Stimulated activated naive CD8-positive, alpha-beta T cell treated with anti-CD3 and anti-CD28 coated beads, Interleukin-15, amount 100 ng/mL, for 72 hours (primary cell): ENCODE measurements at regions not wholly inside any gene's neighbourhood (a gene's known extent, or its start where the extent isn't known, plus 50 kb on each side); places are given as distances from the start of the nearest gene placed in this dataset.

Source experiments
- ATAC-seq: fragments of 150-1000 bp; cut with Tn5 transposase; 2 replicates; pipeline ENCODE4 v1.10.0; 2021; ENCODE audit warnings: mild to moderate bottlenecking, moderate library complexity
- DNase-seq, 2 donors: peaks; one replicate each; pipeline ENCODE4 v3.0.0; 2021 to 2022
- H3K27ac Mint-ChIP-seq, 2 donors: one replicate each; pipeline ENCODE4 v1.8.0; 2022; ENCODE audit warnings: mild to moderate bottlenecking in 2 of 2, mixed read lengths in 2 of 2, moderate library complexity in 2 of 2
- H3K27me3 Mint-ChIP-seq: one replicate; pipeline ENCODE4 v1.8.0; 2022; ENCODE audit warnings: mixed read lengths
- H3K4me1 Mint-ChIP-seq: one replicate; pipeline ENCODE4 v1.8.0; 2022; ENCODE audit warnings: mild to moderate bottlenecking, mixed read lengths
- H3K4me3 Mint-ChIP-seq, 2 donors: one replicate each; pipeline ENCODE4 v1.8.0; 2022; ENCODE audit warnings: mild to moderate bottlenecking in 2 of 2, mixed read lengths in 2 of 2, moderate library complexity in 1 of 2
- H3K9me3 Mint-ChIP-seq, 2 donors: one replicate each; pipeline ENCODE4 v1.8.0; 2022; ENCODE audit warnings: mixed read lengths in 2 of 2

GRCh38 chr14:101134851-101135433, 231.4 kb upstream of the RTL1 start:
- no peaks in the 10 kb centered on the region for H3K4me1 Mint-ChIP-seq
- ATAC-seq = no peak
- peaks cover 16% of the 10 kb centered on the region for H3K27me3 Mint-ChIP-seq
- no peaks in the 10 kb centered on the region for H3K9me3 Mint-ChIP-seq
- no peak overlapping the region for H3K4me3 Mint-ChIP-seq
- DNase-seq = no peak
- no peak overlapping the region for H3K27ac Mint-ChIP-seq

- peak overlapping the region; percentile 14 to 34 for H3K27ac Mint-ChIP-seq
- H3K4me3 Mint-ChIP-seq = no peak overlapping the region
- no peak for DNase-seq
- peaks cover 7 to 9% of the 10 kb centered on the region in 2 donors for H3K9me3 Mint-ChIP-seq
- no peak for ATAC-seq
- peaks cover 16% of the 10 kb centered on the region for H3K27me3 Mint-ChIP-seq
- no peaks in the 10 kb centered on the region for H3K4me1 Mint-ChIP-seq
Observed at GRCh38 chr14:101135796-101136742, 232.5 kb upstream of the RTL1 start.

- Mint-ChIP-seq H3K4me3 (no peak overlapping the region), H3K27ac (no peak overlapping the region), H3K27me3 (peaks cover 16% of the 10 kb centered on the region), H3K4me1 (no peaks in the 10 kb centered on the region), H3K9me3 (peaks cover 14 to 16% of the 10 kb centered on the region in 2 donors)
- DNase-seq (no peak), ATAC-seq (no peak)
Observed at GRCh38 chr14:101137234-101137633, 233.7 kb upstream of the RTL1 start.

DNA sequence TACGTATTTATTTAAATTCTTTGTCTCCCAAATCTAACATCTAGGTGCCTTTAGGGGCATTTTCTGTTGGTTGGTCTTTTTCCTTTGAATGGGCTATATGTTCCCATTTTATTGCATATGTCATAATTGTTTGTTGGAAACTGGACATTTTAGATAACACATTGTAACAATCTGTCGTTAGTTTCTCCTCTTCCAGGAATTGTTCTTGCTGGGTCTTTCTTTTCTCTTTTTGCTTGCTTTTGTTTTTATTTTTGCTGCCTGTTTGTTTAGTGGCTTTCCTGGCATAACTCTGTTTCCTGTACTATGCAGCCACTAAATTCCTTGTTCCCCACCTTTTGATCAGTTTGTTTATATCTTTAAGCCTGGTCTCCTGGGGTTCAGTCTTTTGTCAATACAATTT, 244.3 kb upstream of the RTL1 start:
- no peak for ATAC-seq
- Mint-ChIP-seq H3K27ac (no peak overlapping the region), H3K27me3 (peaks cover 21% of the 10 kb centered on the region), H3K4me1 (no peaks in the 10 kb centered on the region), H3K9me3 (peaks cover 10 to 32% of the 10 kb centered on the region in 2 donors), H3K4me3 (no peak overlapping the region)
- no peak for DNase-seq

DNA sequence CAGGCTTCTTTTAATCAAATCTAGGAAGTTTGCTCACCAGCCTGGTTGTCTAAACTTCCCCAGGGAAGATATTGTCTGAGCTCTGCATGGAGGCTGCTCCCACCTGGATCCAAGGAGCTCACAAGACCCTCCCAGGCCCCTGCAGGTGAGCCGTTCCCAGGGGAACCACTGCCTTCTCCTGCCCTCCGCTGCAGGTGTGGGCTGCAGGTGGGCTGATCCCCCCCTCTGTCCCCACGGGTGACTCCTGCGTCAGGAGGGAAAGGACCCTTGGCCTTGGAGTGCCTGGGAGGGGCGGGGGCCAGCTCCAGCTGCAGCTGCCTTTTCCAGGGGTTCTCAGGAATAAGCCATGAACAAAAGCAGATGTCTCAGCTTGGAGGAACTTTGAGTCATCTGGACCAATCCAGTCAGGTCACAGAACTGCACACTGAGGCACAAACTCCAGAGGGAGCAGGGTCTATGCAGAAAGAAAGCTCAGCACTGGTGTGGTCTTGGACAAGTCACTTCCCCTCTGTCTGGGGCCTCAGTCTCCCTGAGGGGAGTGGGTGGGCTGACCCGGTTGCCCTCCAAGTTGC, 246.6 kb upstream of the RTL1 start:
- Mint-ChIP-seq H3K27me3 (peaks cover 30% of the 10 kb centered on the region), H3K4me3 (no peak overlapping the region), H3K27ac (peak overlapping the region in 1 of 2 donors; percentile 38), H3K4me1 (peaks cover 8% of the 10 kb centered on the region), H3K9me3 (peaks cover 10 to 17% of the 10 kb centered on the region in 2 donors)
- ATAC-seq (no peak), DNase-seq (no peak)

DNA sequence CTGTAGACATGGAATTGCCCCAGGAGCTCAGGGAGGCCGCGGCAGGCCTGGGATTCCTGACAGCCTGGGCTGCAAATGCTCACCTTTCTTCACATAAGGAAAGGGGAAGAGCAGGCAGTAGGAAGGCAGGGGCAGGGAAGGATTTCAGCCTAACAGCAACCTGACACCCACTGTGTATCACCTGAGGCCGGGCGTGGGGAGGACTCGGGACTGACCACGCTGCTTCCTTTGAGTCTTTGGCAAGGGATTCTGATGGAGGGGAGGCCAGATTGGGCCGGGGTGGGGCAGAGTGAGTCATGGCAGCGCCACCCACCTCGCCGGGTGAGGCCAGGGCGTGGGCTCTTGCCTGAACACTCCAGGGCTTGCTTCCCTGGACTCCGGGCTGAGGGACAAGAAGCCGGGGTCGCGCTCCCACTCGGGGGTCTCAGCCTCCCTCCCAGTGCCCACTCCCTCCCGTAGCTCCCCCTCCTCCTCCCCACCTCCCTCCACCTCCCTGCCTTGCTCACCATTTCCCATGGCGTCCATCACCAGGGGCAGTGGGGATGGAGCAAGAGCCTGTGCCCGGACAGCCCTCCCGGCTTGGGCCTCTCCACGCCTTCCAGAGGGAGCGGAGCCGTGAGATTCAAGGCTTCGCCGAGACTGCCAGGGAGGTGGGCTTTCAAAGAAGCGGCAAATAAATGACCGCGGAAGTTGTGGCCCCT, 247.9 kb upstream of the RTL1 start:
- H3K9me3 Mint-ChIP-seq = peaks cover 5 to 17% of the 10 kb centered on the region in 2 donors
- no peak overlapping the region for H3K4me3 Mint-ChIP-seq
- H3K4me1 Mint-ChIP-seq = peaks cover 8% of the 10 kb centered on the region
- peak overlapping the region in 1 of 2 donors; percentile 20 for H3K27ac Mint-ChIP-seq
- ATAC-seq (no peak), DNase-seq (no peak)
- peaks cover 42% of the 10 kb centered on the region for H3K27me3 Mint-ChIP-seq

- Mint-ChIP-seq H3K27me3 (peaks cover 45% of the 10 kb centered on the region), H3K4me1 (peaks cover 8% of the 10 kb centered on the region), H3K27ac (no peak overlapping the region), H3K4me3 (no peak overlapping the region), H3K9me3 (peaks cover 5 to 16% of the 10 kb centered on the region in 2 donors)
- ATAC-seq (no peak), DNase-seq (no peak)
Observed at GRCh38 chr14:101151927-101152305, 248.4 kb upstream of the RTL1 start.

DNA sequence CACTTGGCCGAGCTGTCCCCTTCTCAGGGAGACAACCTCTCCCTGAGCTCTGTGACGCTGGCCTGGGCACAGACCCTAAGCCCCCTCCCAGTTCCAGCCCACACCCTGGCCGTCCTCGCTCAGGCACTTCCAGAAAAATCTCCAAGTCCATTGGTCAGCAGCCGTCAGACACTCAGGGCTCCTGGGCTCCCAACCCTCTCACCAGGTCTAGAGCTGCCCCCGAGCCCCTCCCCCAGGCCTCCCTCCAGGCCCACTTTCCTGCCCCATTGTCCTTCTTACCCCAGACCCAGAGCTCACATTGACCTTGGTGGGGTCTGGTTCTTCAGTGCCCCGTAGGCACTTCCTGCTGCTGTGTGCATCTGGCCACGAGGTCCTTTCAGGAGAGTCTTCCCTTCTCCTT, 249.3 kb upstream of the RTL1 start:
- Mint-ChIP-seq H3K9me3 (peaks cover 3 to 7% of the 10 kb centered on the region in 2 donors), H3K4me1 (peaks cover 8% of the 10 kb centered on the region), H3K27ac (no peak overlapping the region), H3K27me3 (peaks cover 42% of the 10 kb centered on the region), H3K4me3 (no peak overlapping the region)
- DNase-seq (no peak), ATAC-seq (no peak)

- ATAC-seq = no peak
- DNase-seq = no peak
- no peaks in the 10 kb centered on the region for H3K9me3 Mint-ChIP-seq
- peaks cover 8% of the 10 kb centered on the region for H3K4me1 Mint-ChIP-seq
- H3K4me3 Mint-ChIP-seq = no peak overlapping the region
- H3K27me3 Mint-ChIP-seq = peaks cover 37% of the 10 kb centered on the region
- no peak overlapping the region for H3K27ac Mint-ChIP-seq
Observed at GRCh38 chr14:101153691-101154090, 250.2 kb upstream of the RTL1 start.

DNA sequence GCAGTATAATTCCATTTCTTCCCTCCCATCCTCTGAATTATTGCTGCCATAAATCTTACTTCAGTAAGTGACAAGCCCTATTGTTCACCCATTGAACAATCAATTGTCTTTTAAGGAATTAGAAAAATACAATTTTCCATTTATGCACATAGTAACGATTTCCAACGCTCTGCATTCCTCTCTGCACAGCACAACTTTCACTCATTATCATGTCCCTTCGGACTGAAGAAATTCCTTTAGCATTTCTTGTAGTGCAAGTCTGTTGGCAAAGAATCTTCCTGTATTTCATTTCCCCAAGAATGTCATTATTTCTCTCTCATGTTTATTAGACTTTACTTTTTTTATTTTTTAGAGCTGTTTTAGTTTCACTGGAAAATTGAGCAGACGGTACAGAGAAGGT, 252.1 kb upstream of the RTL1 start:
- no peaks in the 10 kb centered on the region for H3K9me3 Mint-ChIP-seq
- DNase-seq = no peak
- peaks cover 46% of the 10 kb centered on the region for H3K27me3 Mint-ChIP-seq
- H3K4me1 Mint-ChIP-seq = peaks cover 8% of the 10 kb centered on the region
- ATAC-seq = no peak
- no peak overlapping the region for H3K27ac Mint-ChIP-seq
- H3K4me3 Mint-ChIP-seq = no peak overlapping the region

GRCh38 chr14:101167428-101167827, 263.9 kb upstream of the RTL1 start:
- Mint-ChIP-seq H3K4me1 (no peaks in the 10 kb centered on the region), H3K4me3 (no peak overlapping the region), H3K27ac (no peak overlapping the region), H3K9me3 (peaks cover 23 to 27% of the 10 kb centered on the region in 2 donors), H3K27me3 (no peaks in the 10 kb centered on the region)
- DNase-seq (no peak), ATAC-seq (no peak)

DNA sequence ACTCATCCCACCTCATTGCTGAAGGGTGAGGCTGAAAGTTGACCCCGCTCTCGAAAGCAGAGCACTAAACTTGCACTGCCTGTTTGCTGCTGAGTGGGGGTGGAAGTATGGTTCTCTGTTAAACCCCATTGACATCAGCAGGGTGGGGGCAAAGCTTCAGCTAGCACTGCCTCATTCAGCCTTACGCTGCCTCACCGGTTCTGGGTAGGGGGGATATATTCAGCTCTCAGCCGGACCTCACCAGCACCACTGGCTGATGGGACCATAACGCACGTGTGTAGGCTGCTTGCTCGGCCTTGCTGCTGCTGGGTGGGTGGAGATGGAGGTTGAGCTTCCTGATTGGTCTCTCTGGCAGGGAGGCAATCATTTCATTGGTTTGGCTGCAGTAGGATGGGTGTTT, 265.7 kb upstream of the RTL1 start:
- no peak overlapping the region for H3K4me3 Mint-ChIP-seq
- H3K4me1 Mint-ChIP-seq = no peaks in the 10 kb centered on the region
- DNase-seq = no peak
- H3K27ac Mint-ChIP-seq = no peak overlapping the region
- H3K9me3 Mint-ChIP-seq = peaks cover 23 to 27% of the 10 kb centered on the region in 2 donors
- H3K27me3 Mint-ChIP-seq = no peaks in the 10 kb centered on the region
- ATAC-seq = no peak

GRCh38 chr14:101171650-101172049, 268.1 kb upstream of the RTL1 start:
- H3K9me3 Mint-ChIP-seq = peaks cover 10 to 11% of the 10 kb centered on the region in 2 donors
- no peak for ATAC-seq
- no peak overlapping the region for H3K27ac Mint-ChIP-seq
- no peak overlapping the region for H3K4me3 Mint-ChIP-seq
- DNase-seq = no peak
- no peaks in the 10 kb centered on the region for H3K27me3 Mint-ChIP-seq
- H3K4me1 Mint-ChIP-seq = no peaks in the 10 kb centered on the region

- no peak for DNase-seq
- H3K9me3 Mint-ChIP-seq = no peaks in the 10 kb centered on the region
- peak overlapping the region in 1 of 2 donors; percentile 31 for H3K27ac Mint-ChIP-seq
- no peaks in the 10 kb centered on the region for H3K4me1 Mint-ChIP-seq
- H3K27me3 Mint-ChIP-seq = no peaks in the 10 kb centered on the region
- no peak overlapping the region for H3K4me3 Mint-ChIP-seq
- no peak for ATAC-seq
Observed at GRCh38 chr14:101173698-101174521, 270.4 kb upstream of the RTL1 start.

- no peak for ATAC-seq
- H3K4me3 Mint-ChIP-seq = no peak overlapping the region
- H3K27ac Mint-ChIP-seq = no peak overlapping the region
- H3K4me1 Mint-ChIP-seq = no peaks in the 10 kb centered on the region
- DNase-seq = no peak
- no peaks in the 10 kb centered on the region for H3K27me3 Mint-ChIP-seq
- no peaks in the 10 kb centered on the region for H3K9me3 Mint-ChIP-seq
Observed at GRCh38 chr14:101174522-101174838, 271.0 kb upstream of the RTL1 start.
